Jurkat, Clone E6-1 (cell line): ENCODE measurements at regions not wholly inside any gene's neighbourhood (a gene's known extent, or its start where the extent isn't known, plus 50 kb on each side); places are given as distances from the start of the nearest gene placed in this dataset.

Experiments used
- DNase-seq: peaks from one replicate; pipeline ENCODE4 v3.0.0-alpha.2; 2011; ENCODE audit warnings: low read depth, low spot score
- H3K4me3 ChIP-seq: 2 replicates; pipeline ENCODE4 v1.5.1; 2011; ENCODE audit warnings: mild to moderate bottlenecking, low read length, control low read depth, moderate library complexity

DNA sequence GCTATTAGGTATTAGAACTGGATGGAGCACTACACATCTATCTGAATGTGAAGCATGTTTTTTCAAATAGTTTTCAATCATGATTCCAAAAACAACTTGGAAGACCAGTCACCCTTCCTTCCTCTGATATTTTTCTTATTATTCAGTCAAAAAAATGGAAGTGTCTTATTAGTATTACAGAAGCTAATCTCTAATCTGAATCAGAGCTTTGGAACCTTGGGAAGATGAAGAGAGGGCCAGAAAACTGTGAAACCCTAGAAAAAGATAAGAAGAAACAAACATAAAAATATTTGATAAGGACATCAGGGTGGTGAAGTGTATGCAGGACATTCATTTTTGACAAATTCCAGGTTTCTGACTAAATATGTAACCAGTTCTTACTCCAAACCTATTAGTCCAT, 166.3 kb upstream of the PRSS16 start:
- no peak for DNase-seq
- H3K4me3 ChIP-seq = no peak overlapping the region

DNA sequence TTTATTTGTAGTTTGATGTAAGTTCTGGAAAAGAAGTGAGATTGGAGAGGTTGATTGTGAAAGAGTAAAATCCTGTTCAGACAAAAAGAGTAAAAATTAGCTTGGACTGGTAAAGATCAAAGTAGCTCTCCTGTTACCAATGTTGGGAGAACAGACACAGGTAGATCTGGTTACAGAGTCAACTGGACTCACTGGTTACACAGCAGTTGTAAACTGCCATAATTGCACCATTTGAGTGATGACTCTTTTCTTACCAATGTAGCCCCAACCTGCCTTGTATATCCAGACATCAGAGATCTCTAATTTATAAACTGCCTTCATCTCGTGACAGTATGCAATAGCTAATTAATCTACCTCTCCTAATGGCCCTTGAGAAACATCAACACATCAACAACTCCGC, 165.6 kb upstream of the PRSS16 start:
- no peak overlapping the region for H3K4me3 ChIP-seq
- no peak for DNase-seq

GRCh38 chr6:27088068-27088467, 159.4 kb upstream of the PRSS16 start:
- no peak overlapping the region for H3K4me3 ChIP-seq
- DNase-seq = no peak

GRCh38 chr6:27091661-27092315, 155.7 kb upstream of the PRSS16 start:
- peak; percentile 79 for DNase-seq
- H3K4me3 ChIP-seq = peak overlapping the region; percentile 55

DNA sequence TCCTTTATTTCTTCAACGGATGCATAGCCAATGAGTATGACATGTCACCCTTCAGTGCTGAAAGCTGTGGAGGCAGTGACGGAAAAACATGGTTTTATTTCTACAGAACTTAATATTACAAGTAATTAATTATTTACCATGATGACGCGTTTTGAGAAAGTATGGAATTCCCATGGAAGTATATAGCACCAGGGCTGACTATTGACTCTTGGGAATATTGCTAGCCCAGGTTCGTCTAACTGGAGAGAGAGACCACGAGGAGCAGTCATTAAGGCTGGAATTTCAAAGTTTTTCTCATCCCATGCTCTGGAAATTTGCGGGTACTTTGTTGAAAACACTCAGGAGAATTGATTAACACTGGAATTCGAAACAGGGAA, 155.2 kb upstream of the PRSS16 start:
- H3K4me3 ChIP-seq = peak overlapping the region; percentile 55
- DNase-seq = no peak

GRCh38 chr6:27095914-27096313, 151.6 kb upstream of the PRSS16 start:
- no peak overlapping the region for H3K4me3 ChIP-seq

GRCh38 chr6:27096834-27097511, 150.5 kb upstream of the PRSS16 start:
- no peak overlapping the region for H3K4me3 ChIP-seq

More at GRCh38 chr6:27095914-27096313, 151.6 kb upstream of the PRSS16 start:
- DNase-seq = no peak

GRCh38 chr6:27098956-27099355, 148.5 kb upstream of the PRSS16 start:
- DNase-seq = no peak
- no peak overlapping the region for H3K4me3 ChIP-seq

More at GRCh38 chr6:27096834-27097511, 150.5 kb upstream of the PRSS16 start:
- DNase-seq = no peak

GRCh38 chr6:27100921-27101320, 146.6 kb upstream of the PRSS16 start:
- H3K4me3 ChIP-seq = no peak overlapping the region
- no peak for DNase-seq

- no peak for DNase-seq
These were observed 145.7 kb upstream of the PRSS16 start for GRCh38 chr6:27101824-27102223.

DNA sequence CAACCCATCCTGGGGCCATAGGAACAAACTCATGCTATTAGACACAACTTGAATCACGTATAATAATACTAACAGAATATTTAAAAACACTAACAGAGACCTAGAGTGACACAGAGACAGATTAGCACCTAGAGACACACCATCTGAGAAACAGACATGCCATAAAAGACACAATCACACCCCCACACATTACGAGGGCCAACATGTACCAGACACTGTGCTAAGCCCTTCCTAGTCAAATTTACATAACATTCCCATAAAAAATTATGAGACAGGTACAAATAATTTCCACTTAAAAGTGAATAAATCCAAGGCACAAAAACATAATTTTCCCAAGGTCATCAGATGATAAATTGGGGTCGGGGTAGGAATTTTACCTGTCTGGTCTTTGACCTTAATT, 141.1 kb upstream of the PRSS16 start:
- DNase-seq = no peak

More at GRCh38 chr6:27101824-27102223, 145.7 kb upstream of the PRSS16 start:
- H3K4me3 ChIP-seq = no peak overlapping the region

GRCh38 chr6:27111743-27112142, 135.8 kb upstream of the PRSS16 start:
- no peak overlapping the region for H3K4me3 ChIP-seq
- no peak for DNase-seq

More for the DNA sequence above, 141.1 kb upstream of the PRSS16 start:
- no peak overlapping the region for H3K4me3 ChIP-seq

- DNase-seq = no peak
- no peak overlapping the region for H3K4me3 ChIP-seq
These were observed 134.5 kb upstream of the PRSS16 start for GRCh38 chr6:27112974-27113373.

DNA sequence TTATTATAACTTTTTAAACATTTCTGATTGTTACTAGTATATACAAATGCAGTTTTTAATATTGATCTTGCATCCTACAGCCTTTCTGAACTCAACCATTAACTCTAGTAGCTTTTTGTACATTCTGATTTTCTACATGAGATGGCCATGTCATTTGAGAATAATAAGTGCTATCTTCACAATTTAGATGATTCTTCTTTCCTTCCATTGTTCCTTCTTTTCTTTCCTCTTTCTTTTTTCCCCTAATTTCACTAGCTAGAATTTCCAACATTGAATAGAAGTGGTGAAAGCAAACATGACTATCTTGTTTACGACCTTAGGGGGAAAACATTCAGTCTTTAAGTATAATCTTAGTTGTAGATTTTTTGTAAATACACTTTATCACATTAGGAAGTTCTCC, 128.2 kb upstream of the PRSS16 start:
- DNase-seq = no peak
- H3K4me3 ChIP-seq = no peak overlapping the region

DNA sequence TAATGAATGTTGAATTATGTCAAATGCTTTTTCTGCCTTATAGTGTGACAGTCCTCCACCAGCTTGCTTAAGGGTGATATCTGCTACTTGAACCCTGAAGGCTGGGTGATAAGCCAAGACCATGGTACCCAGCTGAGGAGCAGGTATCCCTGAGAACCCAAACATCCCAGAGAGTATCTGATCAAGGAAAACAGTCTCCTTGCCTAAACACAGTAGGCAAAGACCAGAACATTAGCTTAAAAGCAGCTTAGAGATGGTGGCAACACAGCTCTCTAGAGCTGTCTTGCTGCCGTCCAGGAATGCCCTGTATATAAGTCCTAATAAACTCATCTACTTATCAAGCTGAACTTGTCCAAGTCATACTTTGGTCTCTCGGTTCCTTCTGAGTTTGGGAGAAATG, 127.7 kb upstream of the PRSS16 start:
- no peak overlapping the region for H3K4me3 ChIP-seq
- DNase-seq = no peak

DNA sequence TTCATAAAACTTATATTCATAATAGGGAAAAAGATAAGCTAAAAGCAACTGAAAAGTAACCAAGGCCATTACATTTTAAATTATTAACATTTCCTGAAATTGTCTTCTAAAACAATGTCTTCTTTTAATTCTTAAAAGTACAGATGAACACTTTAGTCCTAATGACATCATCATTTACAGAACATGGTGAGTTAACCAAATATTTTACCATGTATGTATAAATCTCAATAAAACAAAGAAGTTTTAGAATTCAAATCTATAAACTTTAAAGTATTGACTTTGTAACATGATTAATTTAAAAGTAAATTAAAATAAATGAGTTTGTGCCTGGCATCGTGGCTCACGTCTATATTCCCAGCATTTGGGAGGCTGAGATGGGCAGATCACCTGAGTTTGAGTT, 125.9 kb upstream of the PRSS16 start:
- DNase-seq = no peak

DNA sequence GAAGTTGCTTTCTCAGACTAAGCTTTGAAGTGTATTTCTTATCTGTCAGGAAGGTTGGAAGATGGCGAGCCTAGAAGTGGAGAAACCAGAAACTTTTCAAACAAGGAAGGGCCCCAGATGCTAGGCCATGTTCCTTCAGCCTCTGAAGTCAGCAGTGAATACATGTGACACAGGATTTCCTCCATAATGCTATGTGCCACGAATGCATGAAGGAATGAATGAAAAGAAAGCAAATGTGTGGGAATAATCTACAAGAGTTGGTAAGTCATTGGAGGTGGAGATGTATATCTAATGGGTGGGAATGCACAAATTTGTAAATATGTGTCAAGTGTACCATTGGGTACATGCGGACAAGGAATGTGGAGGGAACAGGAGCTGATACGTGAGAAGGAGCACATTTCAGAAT, 123.2 kb upstream of the PRSS16 start:
- no peak for DNase-seq
- H3K4me3 ChIP-seq = no peak overlapping the region

More for the DNA sequence above, 125.9 kb upstream of the PRSS16 start:
- H3K4me3 ChIP-seq = no peak overlapping the region

DNA sequence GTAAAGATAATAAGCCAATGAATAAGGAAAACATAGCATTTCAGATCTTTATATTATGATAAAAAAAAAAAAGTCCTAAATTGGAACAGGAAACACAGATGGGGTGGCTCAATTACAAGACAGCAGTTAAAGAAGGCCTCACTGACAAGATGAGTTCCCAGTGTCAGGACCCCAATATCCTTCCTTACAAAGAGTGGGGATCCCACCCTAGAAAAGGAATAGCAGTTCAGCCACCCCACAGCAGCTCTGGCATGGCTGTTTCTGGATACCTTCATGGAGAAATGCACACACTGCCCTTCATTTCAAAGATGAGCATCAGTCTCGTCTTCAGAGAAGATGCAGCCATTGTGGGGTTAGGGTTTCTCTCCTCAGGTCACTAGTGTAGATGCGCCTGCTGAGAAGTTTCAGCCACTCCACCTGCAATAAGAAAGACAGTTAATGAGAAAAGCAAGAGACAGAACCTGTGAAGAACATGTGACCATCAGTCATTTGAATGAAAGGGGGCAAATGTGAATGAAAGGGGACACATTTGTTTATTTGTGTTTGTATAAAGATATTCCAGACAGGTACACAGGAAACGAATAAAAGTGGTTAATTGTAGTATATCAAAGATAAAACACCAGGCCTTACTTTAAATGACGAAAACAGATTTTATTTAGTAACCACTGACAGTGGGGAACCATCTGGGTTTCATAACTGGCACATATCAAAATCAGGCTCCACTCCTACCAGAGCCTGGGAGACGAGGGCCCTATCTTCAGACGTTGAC, 121.3 kb upstream of the PRSS16 start:
- DNase-seq = no peak
- H3K4me3 ChIP-seq = no peak overlapping the region

GRCh38 chr6:27126815-27127537, 120.5 kb upstream of the PRSS16 start:
- peak; percentile 91 for DNase-seq

More at GRCh38 chr6:27126815-27127537, 120.5 kb upstream of the PRSS16 start:
- peak overlapping the region; percentile 45 for H3K4me3 ChIP-seq
